T-cell (primary cell): ENCODE measurements at regions not wholly inside any gene's neighbourhood (a gene's known extent, or its start where the extent isn't known, plus 50 kb on each side); places are given as distances from the start of the nearest gene placed in this dataset.

ENCODE experiments used
- ATAC-seq, 4 experiments: fragments of 200-7000 bp in 3 of 4; fragments of 150-1000 bp in 1 of 4; cut with Tn5 transposase; replicated peaks in 1 of 4; 1 replicate in 3 of 4; 2 replicates in 1 of 4; pipeline ENCODE4 v1.10.0; 2021; ENCODE audit warnings: moderate library complexity in 3 of 4, mild to moderate bottlenecking in 2 of 4, moderate number of reproducible peaks in 1 of 4
- CTCF ChIA-PET, 2 donors: fragments of 300-600 bp; sonication (Branson Sonifier 250); formaldehyde crosslinking; loops; one replicate each; lab custom pipeline; 2022; ENCODE audit warnings: antibody characterized with exemption in 2 of 2; lab: Charles Lee
- POLR2A ChIA-PET, 2 donors: fragments of 300-600 bp; sonication (Branson Sonifier 250); formaldehyde crosslinking; loops; one replicate each; lab custom pipeline; 2022; ENCODE audit warnings: antibody characterized with exemption in 2 of 2; lab: Charles Lee
- DNase-seq, 35 experiments: peaks; one replicate each; pipeline versions ENCODE4 v3.0.0 to v3.0.0-alpha.2; 2013 to 2023
- H3K27ac ChIP-seq: one replicate; pipeline ENCODE4 v1.5.1; 2013; ENCODE audit warnings: low read length
- H3K27me3 ChIP-seq, 2 experiments: replicated peaks in 1 of 2; 1 replicate in 1 of 2; 2 replicates in 1 of 2; pipeline versions ENCODE4 v1.6.1 to v1.7.0; 2013; ENCODE audit warnings: low read length in 1 of 2, mixed read lengths in 1 of 2; ENCODE audit not compliant: control insufficient read depth in 2 of 2, insufficient read depth in 2 of 2; ENCODE audit errors: extremely low read depth in 1 of 2
- H3K36me3 ChIP-seq, 2 donors: 1 replicate in 1 of 2; 2 replicates in 1 of 2; pipeline versions ENCODE4 v1.6.1 to v1.7.0; 2013; ENCODE audit warnings: low read length in 1 of 2; ENCODE audit not compliant: control insufficient read depth in 2 of 2, insufficient read depth in 1 of 2; ENCODE audit errors: extremely low read depth in 1 of 2
- H3K4me1 ChIP-seq, 2 experiments: 1 replicate in 1 of 2; 2 replicates in 1 of 2; pipeline versions ENCODE4 v1.6.1 to v1.7.0; 2013; ENCODE audit warnings: low read length in 2 of 2, mixed read lengths in 1 of 2; ENCODE audit not compliant: insufficient read depth in 2 of 2, control insufficient read depth in 1 of 2; ENCODE audit errors: extremely low read depth in 1 of 2
- H3K4me3 ChIP-seq, 2 donors: 1 replicate in 1 of 2; 2 replicates in 1 of 2; pipeline versions ENCODE4 v1.5.1 to v1.7.0; 2013; ENCODE audit warnings: mild to moderate bottlenecking in 2 of 2, low read length in 1 of 2, moderate library complexity in 1 of 2; ENCODE audit not compliant: control insufficient read depth in 1 of 2; ENCODE audit errors: extremely low read depth in 1 of 2
- H3K9me3 ChIP-seq: 2 replicates; pipeline ENCODE4 v1.7.0; 2013
- H3K27ac Mint-ChIP-seq, 2 donors: one replicate each; pipeline ENCODE4 v1.8.0; 2020 to 2021; ENCODE audit warnings: mild to moderate bottlenecking in 2 of 2, mixed read lengths in 2 of 2
- H3K27me3 Mint-ChIP-seq, 2 donors: one replicate each; pipeline ENCODE4 v1.8.0; 2021 to 2022; ENCODE audit warnings: mixed read lengths in 2 of 2
- H3K36me3 Mint-ChIP-seq: one replicate; pipeline ENCODE4 v1.8.0; 2021; ENCODE audit warnings: mixed read lengths
- H3K4me1 Mint-ChIP-seq, 3 donors: one replicate each; pipeline ENCODE4 v1.8.0; 2020 to 2022; ENCODE audit warnings: mixed read lengths in 3 of 3, mild to moderate bottlenecking in 1 of 3
- H3K4me3 Mint-ChIP-seq, 3 donors: one replicate each; pipeline ENCODE4 v1.8.0; 2020 to 2022; ENCODE audit warnings: mild to moderate bottlenecking in 3 of 3, mixed read lengths in 3 of 3, moderate library complexity in 3 of 3
- H3K9me3 Mint-ChIP-seq, 3 donors: one replicate each; pipeline ENCODE4 v1.8.0; 2020 to 2022; ENCODE audit warnings: mixed read lengths in 3 of 3
- WGBS: methylation state at CpG from one replicate; pipeline ENCODE4 v1.1.5; 2013; ENCODE audit warnings: missing lambda C conversion rate; ENCODE audit not compliant: insufficient coverage; 5-methylcytosine and 5-hydroxymethylcytosine counted together

GRCh38 chr4:59966758-59967157, 1233.4 kb upstream of the ADGRL3 start:
- no peaks in the 10 kb centered on the region for H3K4me1 ChIP-seq
- ChIA-PET POLR2A (no interaction called here), CTCF (no interaction called here)
- H3K36me3 ChIP-seq = no peaks in the 10 kb centered on the region
- no peaks in the 10 kb centered on the region for H3K9me3 ChIP-seq
- H3K27ac ChIP-seq = no peak overlapping the region
- Mint-ChIP-seq H3K27ac (no peak overlapping the region), H3K27me3 (no peaks in the 10 kb centered on the region), H3K4me3 (no peak overlapping the region), H3K4me1 (no peaks in the 10 kb centered on the region), H3K9me3 (peaks cover 6 to 25% (median 12%) of the 10 kb centered on the region in 3 donors), H3K36me3 (no peaks in the 10 kb centered on the region)
- no peak for ATAC-seq
- H3K27me3 ChIP-seq = no peaks in the 10 kb centered on the region
- no peak overlapping the region for H3K4me3 ChIP-seq
- no peak for DNase-seq

DNA sequence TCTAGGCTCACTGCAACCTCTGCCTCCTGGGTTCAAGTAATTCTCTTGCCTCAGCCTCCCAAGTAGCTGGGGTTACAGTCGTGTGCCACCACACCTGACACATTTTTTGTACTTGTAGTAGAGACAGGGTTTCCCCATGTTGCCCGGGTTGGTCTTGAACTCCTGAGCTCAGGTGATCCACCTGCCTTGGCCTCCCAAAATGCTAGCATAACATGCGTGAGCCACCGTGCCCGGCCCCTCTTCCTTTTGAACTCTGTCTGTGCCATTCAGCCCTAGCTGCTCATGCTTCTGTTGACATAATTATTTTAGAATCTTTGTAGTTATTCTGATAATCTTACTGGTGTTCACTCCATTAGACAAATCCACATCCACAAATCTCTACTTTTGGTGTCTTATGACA, 1231.3 kb upstream of the ADGRL3 start:
- Histone ChIP-seq H3K27me3 (no peaks in the 10 kb centered on the region), H3K27ac (no peak overlapping the region), H3K36me3 (no peaks in the 10 kb centered on the region), H3K9me3 (no peaks in the 10 kb centered on the region), H3K4me1 (no peaks in the 10 kb centered on the region), H3K4me3 (no peak overlapping the region)
- DNase-seq (no peak), ATAC-seq (no peak)
- Mint-ChIP-seq H3K27me3 (no peaks in the 10 kb centered on the region), H3K4me1 (no peaks in the 10 kb centered on the region), H3K27ac (no peak overlapping the region), H3K4me3 (no peak overlapping the region), H3K36me3 (no peaks in the 10 kb centered on the region), H3K9me3 (peaks cover 5 to 22% (median 11%) of the 10 kb centered on the region in 3 donors)
- WGBS = 80% methylated on average over 2 of the region's 5 CpGs
- ChIA-PET POLR2A (no interaction called here), CTCF (no interaction called here)

DNA sequence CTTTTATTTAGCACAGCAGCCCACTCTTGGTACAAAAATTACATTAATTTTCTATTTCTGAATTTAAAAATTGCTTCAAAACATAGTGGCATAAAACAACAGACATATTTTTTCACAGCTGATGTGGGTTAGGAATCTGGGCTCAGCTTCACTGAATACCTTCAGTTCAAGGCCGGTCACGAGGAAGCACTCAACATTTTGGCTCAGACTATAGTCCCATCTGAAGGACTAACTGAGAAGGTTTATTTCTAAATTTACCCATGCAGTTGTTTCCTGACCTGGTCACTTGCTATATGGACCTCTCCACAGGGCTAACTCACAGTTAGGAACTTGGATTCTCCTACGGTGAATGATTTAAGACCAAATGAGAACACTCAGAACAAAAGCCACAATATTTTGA, 1230.2 kb upstream of the ADGRL3 start:
- Histone ChIP-seq H3K27ac (no peak overlapping the region), H3K4me3 (no peak overlapping the region), H3K9me3 (no peaks in the 10 kb centered on the region), H3K36me3 (no peaks in the 10 kb centered on the region), H3K27me3 (no peaks in the 10 kb centered on the region), H3K4me1 (no peaks in the 10 kb centered on the region)
- Mint-ChIP-seq H3K36me3 (no peaks in the 10 kb centered on the region), H3K27ac (no peak overlapping the region), H3K9me3 (peaks cover 5 to 25% (median 11%) of the 10 kb centered on the region in 3 donors), H3K27me3 (no peaks in the 10 kb centered on the region), H3K4me1 (no peaks in the 10 kb centered on the region), H3K4me3 (no peak overlapping the region)
- ChIA-PET CTCF (no interaction called here), POLR2A (no interaction called here)
- DNase-seq (no peak), ATAC-seq (no peak)
- whole genome bisulfite sequencing = 88% methylated on average over 2 of the region's 3 CpGs

GRCh38 chr4:59971952-59972351, 1228.2 kb upstream of the ADGRL3 start:
- ChIA-PET CTCF (no interaction called here), POLR2A (no interaction called here)
- DNase-seq (no peak), ATAC-seq (no peak)
- no peak overlapping the region for H3K27ac Mint-ChIP-seq
- H3K27me3 Mint-ChIP-seq = no peaks in the 10 kb centered on the region
- WGBS = no CpG with 5 or more reads among the region's 3 CpGs
- H3K27me3 ChIP-seq = no peaks in the 10 kb centered on the region
- H3K9me3 Mint-ChIP-seq = peaks cover 8 to 29% (median 11%) of the 10 kb centered on the region in 3 donors
- no peaks in the 10 kb centered on the region for H3K4me1 Mint-ChIP-seq
- no peaks in the 10 kb centered on the region for H3K9me3 ChIP-seq
- H3K4me3 Mint-ChIP-seq = no peak overlapping the region
- H3K27ac ChIP-seq = no peak overlapping the region
- no peaks in the 10 kb centered on the region for H3K36me3 Mint-ChIP-seq
- H3K4me3 ChIP-seq = no peak overlapping the region
- H3K36me3 ChIP-seq = no peaks in the 10 kb centered on the region
- no peaks in the 10 kb centered on the region for H3K4me1 ChIP-seq

DNA sequence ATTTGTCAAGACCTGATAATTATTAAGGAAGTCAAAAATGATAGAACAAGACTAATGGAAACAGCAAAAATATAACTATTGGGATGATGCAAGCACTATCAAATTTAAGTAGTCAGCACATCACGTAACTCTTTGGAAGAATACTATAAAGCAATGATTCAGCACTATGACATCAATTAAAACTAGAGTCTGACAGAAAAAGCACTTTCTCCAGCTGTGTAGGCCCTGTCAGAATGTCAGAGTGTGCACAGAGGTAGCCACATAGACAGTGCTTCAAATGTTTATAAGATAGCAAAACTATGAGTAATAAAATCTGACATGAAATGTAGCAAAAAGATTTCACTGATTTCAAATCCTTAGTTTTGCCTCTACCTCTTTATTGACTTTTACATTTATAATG, 1226.6 kb upstream of the ADGRL3 start:
- ChIA-PET CTCF (no interaction called here), POLR2A (no interaction called here)
- Histone ChIP-seq H3K27ac (no peak overlapping the region), H3K27me3 (no peaks in the 10 kb centered on the region), H3K9me3 (no peaks in the 10 kb centered on the region), H3K4me3 (no peak overlapping the region), H3K36me3 (no peaks in the 10 kb centered on the region), H3K4me1 (no peaks in the 10 kb centered on the region)
- peaks cover 6 to 24% (median 8%) of the 10 kb centered on the region in 3 donors for H3K9me3 Mint-ChIP-seq
- no peak overlapping the region for H3K27ac Mint-ChIP-seq
- WGBS = no CpG with 5 or more reads among the region's 1 CpG
- no peaks in the 10 kb centered on the region for H3K27me3 Mint-ChIP-seq
- H3K4me1 Mint-ChIP-seq = no peaks in the 10 kb centered on the region
- no peak for DNase-seq
- H3K36me3 Mint-ChIP-seq = no peaks in the 10 kb centered on the region
- ATAC-seq = no peak
- no peak overlapping the region for H3K4me3 Mint-ChIP-seq

- Histone ChIP-seq H3K36me3 (no peaks in the 10 kb centered on the region), H3K4me1 (no peaks in the 10 kb centered on the region), H3K4me3 (no peak overlapping the region), H3K27me3 (no peaks in the 10 kb centered on the region), H3K27ac (no peak overlapping the region), H3K9me3 (no peaks in the 10 kb centered on the region)
- DNase-seq (no peak), ATAC-seq (no peak)
- Mint-ChIP-seq H3K4me1 (no peaks in the 10 kb centered on the region), H3K4me3 (no peak overlapping the region), H3K27ac (no peak overlapping the region), H3K27me3 (no peaks in the 10 kb centered on the region), H3K9me3 (peaks cover 11 to 28% (median 21%) of the 10 kb centered on the region in 3 donors), H3K36me3 (no peaks in the 10 kb centered on the region)
- POLR2A ChIA-PET = no interaction called here
- CTCF ChIA-PET = no interaction called here
- WGBS = no CpG with 5 or more reads among the region's 1 CpG
Measured at GRCh38 chr4:59979061-59979460, 1221.1 kb upstream of the ADGRL3 start.

- POLR2A ChIA-PET = no interaction called here
Measured at GRCh38 chr4:59983852-59984251, 1216.3 kb upstream of the ADGRL3 start.

More at GRCh38 chr4:59983852-59984251, 1216.3 kb upstream of the ADGRL3 start:
- Histone ChIP-seq H3K4me1 (no peaks in the 10 kb centered on the region), H3K27ac (no peak overlapping the region), H3K4me3 (no peak overlapping the region), H3K36me3 (no peaks in the 10 kb centered on the region), H3K27me3 (no peaks in the 10 kb centered on the region), H3K9me3 (no peaks in the 10 kb centered on the region)
- CTCF ChIA-PET = no interaction called here
- no peak for ATAC-seq
- Mint-ChIP-seq H3K9me3 (peaks cover 24 to 29% (median 24%) of the 10 kb centered on the region in 3 donors), H3K4me1 (no peaks in the 10 kb centered on the region), H3K36me3 (no peaks in the 10 kb centered on the region), H3K27ac (no peak overlapping the region), H3K27me3 (no peaks in the 10 kb centered on the region), H3K4me3 (no peak overlapping the region)
- no CpG with 5 or more reads among the region's 1 CpG for WGBS
- no peak for DNase-seq
